GM18498 (cell line): ENCODE measurements at regions not wholly inside any gene's neighbourhood (a gene's known extent, or its start where the extent isn't known, plus 50 kb on each side); places are given as distances from the start of the nearest gene placed in this dataset.
"Not testable (repeated sequence)": the region's sequence is repeated elsewhere in the genome, so short reads cannot be mapped to it uniquely, and the experiment has no call there.

Experiments
- ATAC-seq: cut with Tn5 transposase; IDR thresholded peaks from one replicate; pipeline ENCODE4 v1.9.1; 2021; ENCODE audit warnings: mild to moderate bottlenecking, moderate library complexity; ENCODE audit not compliant: unreplicated experiment

DNA sequence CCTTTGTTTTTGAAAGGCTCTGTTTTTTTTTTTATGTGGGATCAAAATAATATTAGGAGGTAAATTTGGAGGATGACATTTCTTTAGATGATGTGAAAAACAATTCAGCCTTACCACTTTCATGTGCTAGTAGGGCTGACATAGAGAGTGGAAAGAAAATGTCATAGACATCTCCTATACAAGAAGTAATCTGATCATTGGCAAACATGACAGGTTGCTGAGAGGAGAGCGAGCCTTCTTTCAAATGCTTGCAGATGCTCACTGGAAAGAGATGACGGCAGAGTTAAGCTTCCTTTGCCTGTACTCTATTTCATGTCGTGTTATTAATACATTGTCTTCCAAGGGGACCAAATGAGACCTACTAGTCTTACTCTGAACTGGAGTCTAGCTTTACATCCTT is 160.1 kb upstream of the DAP start:
- no peak for ATAC-seq

GRCh38 chr5:10920400-10920799 is 159.4 kb upstream of the DAP start:
- ATAC-seq = no peak

DNA sequence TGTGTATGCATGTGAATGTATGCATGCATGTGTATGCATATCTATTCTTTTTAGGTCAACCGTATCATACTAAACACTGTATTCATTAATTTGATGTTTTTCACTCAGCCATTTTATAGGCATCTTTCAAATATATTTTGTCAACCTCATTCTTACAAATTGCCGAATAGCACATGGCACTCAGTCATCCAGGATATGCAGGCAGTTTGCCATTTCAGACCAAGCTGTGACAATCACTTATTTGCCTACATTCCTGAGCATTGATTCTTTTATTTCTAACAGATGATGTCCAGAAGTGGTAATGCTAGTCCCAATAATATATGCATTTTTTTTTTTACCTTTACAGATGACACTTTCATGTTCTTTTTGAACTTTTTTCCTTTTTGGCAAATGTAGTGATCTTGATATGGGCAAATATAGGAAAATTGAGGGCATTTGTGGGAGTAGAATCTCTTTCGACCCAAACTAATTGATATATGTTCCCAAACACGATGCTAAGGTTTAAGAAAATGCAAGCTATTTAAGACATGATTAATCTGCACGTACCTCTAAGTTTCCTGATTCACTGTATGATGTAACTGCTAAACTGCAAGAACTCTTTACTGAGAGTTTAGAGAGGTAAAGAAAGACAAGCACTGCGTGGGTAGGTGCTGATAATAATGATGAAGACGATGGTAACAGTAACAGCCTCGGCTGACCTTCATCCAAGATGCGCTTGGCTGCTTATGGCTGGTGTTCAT is 153.9 kb upstream of the DAP start:
- ATAC-seq = no peak

- no peak for ATAC-seq
These were observed 152.8 kb upstream of the DAP start for GRCh38 chr5:10913841-10914240.

- ATAC-seq = no peak
These were observed 152.3 kb upstream of the DAP start for GRCh38 chr5:10913181-10913810.

DNA sequence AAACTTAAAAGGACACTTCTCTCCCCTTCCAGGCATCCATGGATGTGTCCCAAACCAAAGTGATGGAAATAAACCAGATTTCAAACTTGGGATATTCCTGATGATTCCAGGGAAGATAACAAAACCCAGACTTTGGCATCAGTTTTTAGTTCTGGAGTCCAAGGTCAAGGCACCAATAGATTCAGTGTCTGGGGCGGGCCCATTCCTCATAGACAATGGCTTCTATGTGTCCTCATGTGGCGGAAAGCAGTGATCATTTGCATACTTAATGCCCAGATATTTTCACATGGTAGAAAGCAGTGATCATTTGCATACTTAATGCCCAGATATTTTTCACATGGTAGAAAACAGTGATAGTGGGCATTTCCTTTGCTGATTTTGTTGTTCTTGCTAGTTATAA is 151.4 kb upstream of the DAP start:
- no peak for ATAC-seq

GRCh38 chr5:10910261-10910660 is 149.2 kb upstream of the DAP start:
- no peak for ATAC-seq

- ATAC-seq = no peak
These were observed 143.9 kb upstream of the DAP start for GRCh38 chr5:10904862-10905432.

- no peak for ATAC-seq
These were observed 142.9 kb upstream of the DAP start for GRCh38 chr5:10903786-10904560.

DNA sequence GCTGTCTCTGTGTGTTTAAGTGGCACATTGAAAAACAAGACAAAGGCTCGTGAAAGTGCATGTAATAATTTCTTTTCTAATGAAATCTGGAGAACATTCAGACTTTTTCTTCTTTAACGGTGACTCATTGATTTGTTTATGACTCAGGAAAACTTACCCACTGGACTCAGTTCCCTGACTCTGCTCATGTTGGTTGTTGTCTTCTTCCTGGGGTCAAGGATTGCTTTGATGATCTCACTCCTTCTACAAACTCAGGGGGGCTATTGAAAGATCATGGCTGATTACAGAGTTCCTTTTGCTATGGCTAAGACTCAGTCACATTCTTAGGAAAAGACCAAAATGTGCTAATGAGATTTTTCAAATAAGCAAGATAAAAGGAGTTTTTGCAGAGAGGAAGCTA is 141.1 kb upstream of the DAP start:
- ATAC-seq = no peak

GRCh38 chr5:10898514-10898913 is 137.5 kb upstream of the DAP start:
- ATAC-seq = no peak

GRCh38 chr5:10896016-10896415 is 135.0 kb upstream of the DAP start:
- no peak for ATAC-seq

- ATAC-seq = no peak
These were observed 133.5 kb upstream of the DAP start for GRCh38 chr5:10894445-10895054.

DNA sequence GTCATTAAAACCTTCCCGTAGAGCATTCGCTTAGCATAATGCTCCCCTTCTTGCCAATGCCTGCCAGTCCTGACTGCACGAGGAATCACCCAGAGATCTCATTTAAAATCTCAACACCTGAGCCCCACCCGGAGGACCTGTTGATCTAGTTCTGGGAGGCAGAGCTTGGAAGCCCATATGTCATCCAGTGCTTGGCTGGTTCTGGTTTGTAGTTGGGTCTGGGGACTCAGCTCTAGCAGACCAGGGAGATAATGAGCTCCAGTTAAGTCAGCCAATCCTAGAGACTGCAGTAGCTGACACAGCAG is 131.8 kb upstream of the DAP start:
- no peak for ATAC-seq

DNA sequence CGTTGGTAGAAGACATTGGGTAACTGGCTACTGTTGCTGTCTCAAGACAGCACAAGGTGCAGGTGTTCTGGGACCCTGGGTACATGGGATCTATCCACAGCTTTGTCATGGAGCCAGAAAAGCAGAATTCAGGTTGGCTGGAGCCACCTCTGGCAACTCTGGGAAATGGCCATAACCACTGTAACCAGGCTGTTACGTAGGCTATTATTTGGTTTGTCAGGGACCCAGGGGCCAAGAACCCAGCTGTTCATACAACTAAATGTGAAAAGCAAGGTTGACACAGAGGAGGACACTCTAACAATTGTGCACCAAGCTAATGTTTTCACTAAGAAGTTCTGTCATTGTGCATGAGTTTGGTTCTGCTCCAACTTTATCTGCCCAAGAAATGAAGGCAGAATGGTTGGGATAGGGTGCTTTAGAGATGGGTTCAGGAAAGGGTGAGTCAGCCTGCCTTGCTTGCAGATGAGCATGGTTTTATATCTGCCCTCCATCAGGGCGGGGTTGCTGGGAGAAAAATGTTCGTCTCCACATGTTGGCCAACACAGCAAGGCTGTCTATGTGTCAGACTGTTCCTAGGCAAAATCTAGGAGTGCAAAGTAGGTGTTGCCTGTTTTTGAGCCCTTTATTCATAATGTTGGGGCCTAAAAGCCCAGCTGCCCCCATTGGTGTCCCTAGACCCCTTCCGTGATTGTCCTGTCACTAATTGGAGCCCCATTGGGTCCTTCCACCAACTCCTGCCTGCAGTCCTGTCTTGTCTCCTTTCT is 131.3 kb upstream of the DAP start:
- no peak for ATAC-seq

DNA sequence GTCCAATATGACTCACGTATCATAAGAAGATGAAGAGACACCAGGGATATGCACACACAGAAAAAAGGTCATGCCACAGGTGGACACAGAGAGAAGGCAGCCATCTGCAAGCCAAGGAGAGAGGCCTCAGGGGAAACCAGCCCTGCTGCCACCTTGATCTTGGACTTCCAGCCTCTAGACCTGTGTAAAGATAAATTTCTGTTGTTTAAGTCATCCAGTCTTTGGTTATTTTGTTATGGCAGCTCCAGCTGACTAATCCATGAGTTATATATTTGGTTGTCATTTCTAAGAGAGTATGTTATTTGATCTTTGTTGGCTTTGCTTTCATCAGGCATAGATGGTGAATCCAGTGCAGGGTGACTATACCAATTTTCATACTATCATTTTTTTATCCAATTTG is 130.2 kb upstream of the DAP start:
- no peak for ATAC-seq

GRCh38 chr5:10886497-10886896 is 125.5 kb upstream of the DAP start:
- no peak for ATAC-seq

GRCh38 chr5:10885026-10885425 is 124.0 kb upstream of the DAP start:
- no peak for ATAC-seq

GRCh38 chr5:10883945-10884344 is 122.9 kb upstream of the DAP start:
- not testable (repeated sequence) for ATAC-seq

DNA sequence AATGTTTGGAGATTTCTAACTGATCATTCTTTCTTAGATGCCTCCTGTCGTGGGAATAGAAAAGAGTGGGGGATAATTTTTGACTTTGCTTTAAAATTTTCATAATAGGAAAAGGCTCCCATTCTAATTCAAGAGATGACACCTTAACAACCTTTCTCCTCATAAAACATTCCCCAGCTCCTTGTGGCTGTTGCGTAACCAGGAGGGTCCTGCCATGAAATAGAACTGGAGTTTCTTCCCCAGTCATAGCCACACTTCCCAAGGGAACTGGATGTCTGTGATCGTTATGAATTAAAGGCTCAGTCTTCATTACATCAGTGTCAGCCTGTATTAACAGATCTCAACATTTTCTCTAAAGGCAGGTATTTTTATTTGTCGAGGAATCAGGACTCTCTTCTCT is 119.9 kb upstream of the DAP start:
- no peak for ATAC-seq

DNA sequence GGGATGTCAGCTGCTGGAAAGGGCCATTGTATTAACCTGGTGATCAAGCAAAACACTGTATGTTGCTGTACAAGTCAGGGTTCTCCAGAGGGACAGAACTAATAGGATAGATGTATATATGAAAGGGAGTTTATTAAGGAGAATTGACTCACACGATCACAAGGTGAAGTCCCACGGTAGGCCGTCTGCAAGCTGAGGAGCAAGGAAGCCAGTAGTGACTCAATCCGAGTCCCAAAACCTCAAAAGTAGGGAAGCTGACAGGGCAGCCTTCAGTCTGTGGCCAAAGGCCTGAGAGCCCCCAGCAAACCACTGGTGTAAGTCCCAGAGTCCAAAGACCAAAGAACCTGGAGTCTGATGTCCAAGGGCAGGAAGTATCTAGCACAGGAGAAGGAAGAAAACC is 116.0 kb upstream of the DAP start:
- not testable (repeated sequence) for ATAC-seq
